GM12892 (cell line): ENCODE measurements at regions not wholly inside any gene's neighbourhood (a gene's known extent, or its start where the extent isn't known, plus 50 kb on each side); places are given as distances from the start of the nearest gene placed in this dataset.
A peak's percentile ranks its signal among the peaks of the same experiment; 100 is the strongest.

Source experiments
- DNase-seq: peaks from one replicate; pipeline ENCODE4 v3.0.0; 2011; ENCODE audit not compliant: insufficient read length
- FAIRE-seq: peaks from 2 replicates; lab custom pipeline; 2011; peaks lifted over from hg19 to GRCh38; lab: Jason Lieb, UNC
- POLR2A ChIP-seq: IDR thresholded peaks from 2 replicates; pipeline ENCODE4 v1.6.1; 2011; ENCODE audit warnings: low read depth, low read length, control low read depth
- POLR2AphosphoS5 ChIP-seq: IDR thresholded peaks from 2 replicates; pipeline ENCODE4 v1.6.1; 2011; ENCODE audit warnings: low read depth, low read length, control low read depth
- TAF1 ChIP-seq: IDR thresholded peaks from 2 replicates; pipeline ENCODE4 v1.6.1; 2011; ENCODE audit warnings: low read depth, mild to moderate bottlenecking, control low read depth, low read length, borderline replicate concordance

GRCh38 chr1:199447906-199448305 is 579.6 kb upstream of the NR5A2 start:
- FAIRE-seq (no peak), DNase-seq (no peak)
- TF ChIP-seq POLR2A (no peak), TAF1 (no peak), POLR2AphosphoS5 (no peak)

GRCh38 chr1:199448646-199449045 is 578.9 kb upstream of the NR5A2 start:
- DNase-seq, result no peak
- TF ChIP-seq POLR2A, result no peak
- TF ChIP-seq TAF1, result no peak
- TF ChIP-seq POLR2AphosphoS5, result no peak
- no peak for FAIRE-seq

DNA sequence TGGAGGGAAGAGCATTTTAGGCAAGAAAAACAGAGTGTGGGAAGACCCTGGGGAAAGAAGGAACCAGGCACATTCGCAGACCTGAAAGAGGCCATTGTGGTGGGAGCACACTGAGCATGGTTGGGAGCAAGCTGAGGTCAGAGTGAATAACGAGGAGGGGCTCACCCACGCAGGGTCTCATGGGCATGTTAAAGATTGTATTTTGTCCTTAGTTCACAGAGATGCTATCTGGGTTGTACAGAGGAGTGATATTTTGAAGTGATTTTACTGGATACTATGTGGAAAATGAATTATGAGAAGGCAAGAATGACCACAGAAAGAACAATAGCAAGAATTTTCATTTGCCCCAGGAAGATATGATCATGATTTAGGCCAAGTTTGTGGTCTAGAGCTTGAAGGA is 578.3 kb upstream of the NR5A2 start:
- FAIRE-seq (no peak), DNase-seq (no peak)
- TF ChIP-seq TAF1 (no peak), POLR2AphosphoS5 (no peak), POLR2A (no peak)

DNA sequence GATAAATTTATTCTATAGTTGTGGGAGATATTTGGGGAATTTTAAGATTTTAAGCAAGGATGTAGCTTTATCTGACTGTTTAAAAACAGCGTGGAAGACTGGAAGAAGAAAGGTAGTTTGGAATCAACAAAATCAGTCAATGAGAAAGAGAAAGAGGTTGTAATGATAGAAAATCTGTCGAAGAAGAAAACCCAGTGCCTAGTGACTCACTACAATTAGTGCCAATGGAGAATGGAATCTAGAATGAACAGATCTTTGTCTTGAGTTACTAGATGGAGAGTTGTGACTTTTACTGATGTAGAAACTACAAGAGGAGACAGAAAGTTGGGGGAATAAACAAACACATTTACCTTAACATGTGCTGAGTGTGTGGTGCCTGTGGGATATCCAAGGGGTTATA is 577.8 kb upstream of the NR5A2 start:
- no peak for FAIRE-seq
- TF ChIP-seq POLR2A (no peak), TAF1 (no peak), POLR2AphosphoS5 (no peak)
- DNase-seq, result no peak

- FAIRE-seq (no peak), DNase-seq (no peak)
- no peak for TF ChIP-seq POLR2AphosphoS5
- no peak for TF ChIP-seq POLR2A
- TF ChIP-seq TAF1, result no peak
Observed at GRCh38 chr1:199452627-199453026, 574.9 kb upstream of the NR5A2 start.

GRCh38 chr1:199453723-199454122 is 573.8 kb upstream of the NR5A2 start:
- DNase-seq, result no peak
- FAIRE-seq, result no peak
- TF ChIP-seq POLR2A (no peak), POLR2AphosphoS5 (no peak), TAF1 (no peak)

- no peak for TF ChIP-seq TAF1
- TF ChIP-seq POLR2A, result no peak
- TF ChIP-seq POLR2AphosphoS5, result no peak
- DNase-seq, result no peak
- no peak for FAIRE-seq
Observed at GRCh38 chr1:199460933-199461332, 566.6 kb upstream of the NR5A2 start.

DNA sequence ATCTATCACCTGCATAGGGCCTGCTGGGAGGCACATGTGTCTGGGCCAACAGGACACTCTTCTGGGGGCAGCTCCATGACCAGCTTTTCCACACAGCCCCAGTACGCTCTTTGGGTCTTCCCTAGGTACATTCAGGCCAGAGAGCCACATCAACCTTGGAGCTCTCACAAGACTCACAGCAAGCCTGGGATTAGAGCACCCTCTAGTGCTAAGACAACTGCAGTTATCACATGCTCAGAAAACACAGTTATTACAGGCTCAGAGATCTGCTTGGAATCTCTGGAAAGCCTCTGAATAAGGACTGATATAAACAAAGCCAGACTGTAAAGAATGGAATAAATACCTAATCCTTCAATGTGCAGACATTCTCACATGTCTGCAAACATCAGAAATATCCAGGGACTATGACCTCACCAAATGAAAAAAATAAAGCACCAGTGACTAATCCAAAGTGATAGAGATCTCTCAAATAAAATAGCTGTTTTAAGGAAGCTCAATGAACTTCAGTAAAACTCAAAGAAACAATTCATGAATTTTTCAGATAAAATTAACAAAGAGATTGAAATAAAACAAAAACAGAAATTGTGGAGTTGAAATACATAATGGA is 563.9 kb upstream of the NR5A2 start:
- TF ChIP-seq POLR2AphosphoS5 (no peak), TAF1 (no peak), POLR2A (no peak)
- FAIRE-seq (peak; percentile 83), DNase-seq (no peak)

DNA sequence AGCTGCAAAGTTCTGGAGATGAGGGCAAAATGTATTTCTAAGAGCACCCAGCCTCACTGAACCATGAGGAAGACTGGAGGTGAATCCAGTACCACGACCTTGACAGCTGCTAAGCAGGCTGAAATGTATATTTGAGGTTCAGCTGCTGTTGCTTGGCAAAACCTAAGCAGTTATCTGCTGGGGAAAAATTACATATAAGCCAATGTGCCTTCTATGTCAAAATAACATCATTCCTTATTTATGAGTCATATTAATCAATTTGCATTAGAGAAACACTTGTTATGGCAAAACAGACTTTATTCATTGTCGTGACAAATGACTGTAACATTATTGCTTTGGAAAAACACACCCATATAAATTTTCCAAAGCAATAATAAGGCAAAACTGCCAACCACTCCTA is 560.5 kb upstream of the NR5A2 start:
- no peak for FAIRE-seq
- DNase-seq, result no peak
- TF ChIP-seq TAF1, result no peak
- TF ChIP-seq POLR2A, result no peak
- no peak for TF ChIP-seq POLR2AphosphoS5

GRCh38 chr1:199472018-199472417 is 555.5 kb upstream of the NR5A2 start:
- FAIRE-seq (no peak), DNase-seq (no peak)
- TF ChIP-seq POLR2AphosphoS5 (no peak), TAF1 (no peak), POLR2A (no peak)

DNA sequence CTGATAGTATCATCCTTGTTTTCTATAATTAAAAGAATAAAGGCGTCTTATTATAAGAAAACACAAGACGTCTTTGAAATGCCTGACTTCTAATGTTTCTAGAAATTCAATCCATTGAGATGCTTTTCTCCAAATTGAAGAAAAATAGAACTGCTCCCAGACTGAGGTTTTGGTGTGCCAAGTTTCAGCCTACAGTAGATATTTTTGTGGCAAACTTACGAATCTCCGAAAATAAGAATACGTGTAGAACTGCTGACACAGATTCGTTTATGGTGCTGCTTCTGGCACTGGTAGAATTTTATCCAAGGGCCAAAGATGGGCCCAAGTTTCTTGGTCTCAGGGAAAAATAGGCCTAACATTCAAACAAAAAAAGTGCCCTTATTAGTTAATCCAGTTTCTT is 554.5 kb upstream of the NR5A2 start:
- TF ChIP-seq POLR2A (no peak), POLR2AphosphoS5 (no peak), TAF1 (no peak)
- no peak for FAIRE-seq
- DNase-seq, result no peak

DNA sequence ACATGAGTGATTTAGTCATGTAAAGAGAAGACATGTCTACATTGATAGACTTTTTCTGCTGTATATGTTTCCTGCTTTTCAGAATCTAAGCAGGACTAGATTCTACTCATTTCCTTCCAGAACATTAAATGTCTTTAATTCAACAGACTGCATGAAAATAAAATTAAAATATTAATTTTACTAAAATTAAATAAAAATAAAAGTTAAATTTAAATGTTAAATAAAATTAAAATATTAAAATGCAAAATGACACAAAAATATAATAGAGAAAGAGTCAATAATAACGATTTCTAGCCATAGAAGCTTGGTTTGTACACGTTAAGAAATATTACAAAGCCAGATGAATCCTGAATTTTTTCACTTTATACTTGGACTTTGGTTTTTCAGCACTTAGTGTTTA is 552.8 kb upstream of the NR5A2 start:
- FAIRE-seq (no peak), DNase-seq (no peak)
- TF ChIP-seq POLR2A (no peak), POLR2AphosphoS5 (no peak), TAF1 (no peak)

DNA sequence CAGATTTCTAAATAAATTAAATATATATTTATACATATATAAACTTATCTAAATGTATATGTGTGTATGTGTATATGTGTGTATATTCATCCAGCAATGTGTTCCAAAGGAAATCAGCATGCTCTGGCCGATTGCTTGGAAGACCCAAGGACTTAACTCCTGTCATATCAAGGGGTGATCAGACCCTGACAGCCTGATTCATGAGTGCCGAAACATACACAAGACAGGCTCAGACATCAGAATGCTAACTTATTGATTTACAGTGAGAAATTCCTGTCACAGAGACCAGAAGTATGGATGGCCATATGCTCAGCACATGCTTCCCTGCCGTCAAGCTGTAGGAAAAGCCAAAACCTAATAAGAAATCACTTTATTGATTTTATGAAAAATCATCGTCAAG is 545.1 kb upstream of the NR5A2 start:
- TF ChIP-seq POLR2AphosphoS5 (no peak), TAF1 (no peak), POLR2A (no peak)
- no peak for FAIRE-seq
- no peak for DNase-seq

GRCh38 chr1:199489594-199489993 is 537.9 kb upstream of the NR5A2 start:
- FAIRE-seq, result peak; percentile 30
- TF ChIP-seq POLR2AphosphoS5, result no peak
- no peak for TF ChIP-seq TAF1
- no peak for TF ChIP-seq POLR2A
- DNase-seq, result no peak

- no peak for TF ChIP-seq TAF1
- TF ChIP-seq POLR2AphosphoS5, result no peak
- no peak for TF ChIP-seq POLR2A
- DNase-seq, result no peak
- no peak for FAIRE-seq
Observed at GRCh38 chr1:199490769-199491527, 536.6 kb upstream of the NR5A2 start.
